NCI-H748 treated with DMSO at 0.1 percent for 48 hours (cell line): ENCODE measurements at regions not wholly inside any gene's neighbourhood (a gene's known extent, or its start where the extent isn't known, plus 50 kb on each side); places are given as distances from the start of the nearest gene placed in this dataset.
A peak's percentile ranks its signal among the peaks of the same experiment; 100 is the strongest.

Experiments used
- DNase-seq: peaks from one replicate; lab custom pipeline; 2025; lab: John Stamatoyannopoulos, UW

DNA sequence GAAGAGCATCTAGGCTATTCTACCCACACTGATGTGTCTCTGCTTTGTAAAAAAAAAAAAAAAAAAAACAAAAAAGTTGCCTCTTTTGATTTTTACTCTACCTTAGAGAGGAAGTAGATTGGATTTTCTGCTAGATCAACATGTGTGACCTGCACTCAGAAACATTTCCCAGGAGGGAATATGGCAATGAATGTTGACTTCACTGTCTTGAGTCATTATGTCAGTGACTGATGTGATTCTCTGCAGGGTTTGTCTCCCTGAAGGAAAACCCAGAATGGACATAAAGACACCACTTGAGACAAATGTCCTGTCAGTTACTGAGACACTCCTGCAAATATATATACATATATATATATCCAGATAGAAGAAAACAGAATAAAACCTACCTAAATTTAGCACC is 370.3 kb downstream of the BMPER start:
- no peak for DNase-seq

GRCh38 chr7:34277016-34277802 is 371.9 kb downstream of the BMPER start:
- DNase-seq, result no peak

- DNase-seq, result no peak
Observed at GRCh38 chr7:34277803-34278199, 372.5 kb downstream of the BMPER start.

DNA sequence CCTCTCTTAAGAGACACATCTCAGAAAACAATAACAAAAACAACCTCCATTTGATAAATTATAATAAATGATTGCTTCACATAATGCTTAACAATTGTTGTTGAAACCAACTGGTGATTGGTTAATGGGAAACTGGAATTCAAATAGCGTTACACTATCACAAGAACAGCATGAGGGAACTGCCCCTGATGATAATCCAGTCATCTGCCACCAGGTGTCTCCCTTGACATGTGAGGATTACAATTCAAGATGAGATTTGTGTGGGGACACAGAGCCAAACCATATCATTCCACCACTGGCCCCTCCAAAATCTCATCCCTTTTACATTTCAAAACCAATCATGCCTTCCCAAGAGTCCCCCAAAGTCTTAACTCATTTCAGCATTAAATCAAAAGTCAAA is 375.9 kb downstream of the BMPER start:
- no peak for DNase-seq

GRCh38 chr7:34282271-34282670 is 375.7 kb upstream of the NPSR1 start:
- DNase-seq, result no peak

DNA sequence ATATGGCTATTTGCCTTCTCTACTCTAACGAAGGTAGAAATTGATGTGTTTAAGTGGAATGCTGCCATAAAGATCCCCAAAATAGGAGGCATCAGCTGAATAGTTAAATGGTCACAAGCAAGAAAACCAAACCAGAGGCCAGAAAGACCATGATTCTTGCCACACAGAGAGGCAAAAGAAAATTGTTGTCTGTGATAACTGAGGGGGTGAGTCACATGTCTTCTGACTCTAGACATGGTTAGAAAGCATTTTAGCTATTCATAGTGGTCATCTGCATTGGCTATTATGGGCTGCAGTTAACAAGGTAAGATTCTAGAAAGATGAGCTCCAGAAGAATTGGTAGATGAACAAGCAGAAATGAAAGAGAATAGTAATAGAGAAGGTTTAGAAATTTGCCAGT is 361.4 kb upstream of the NPSR1 start:
- no peak for DNase-seq

DNA sequence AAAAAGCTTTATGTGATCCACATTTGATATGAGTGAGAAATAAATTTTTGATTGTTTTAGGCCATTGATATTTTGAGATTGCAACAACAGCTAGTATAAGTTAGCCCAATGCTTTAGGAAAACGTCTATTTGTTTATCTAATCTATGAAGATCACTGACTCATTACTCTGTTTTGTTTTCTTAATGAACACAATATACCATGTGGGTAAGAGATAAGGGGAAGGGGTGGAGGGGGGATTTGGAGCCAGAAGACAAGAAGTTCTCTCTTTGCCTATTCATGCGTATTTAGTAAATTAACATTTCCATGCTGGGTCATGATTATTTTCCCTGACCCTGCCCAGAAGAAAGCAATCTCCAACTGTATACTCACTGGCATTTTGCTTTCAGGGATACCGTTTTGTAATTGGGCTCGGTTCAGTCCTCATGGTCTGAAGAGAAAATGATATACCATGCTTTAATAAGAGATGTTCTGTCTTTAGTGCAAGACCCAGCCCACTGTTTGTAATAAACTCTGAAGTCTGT is 359.5 kb upstream of the NPSR1 start:
- DNase-seq, result no peak

- DNase-seq, result no peak
Observed at GRCh38 chr7:34299066-34299465, 359.0 kb upstream of the NPSR1 start.

- DNase-seq, result no peak
Observed at GRCh38 chr7:34307540-34307939, 350.5 kb upstream of the NPSR1 start.

- no peak for DNase-seq
Observed at GRCh38 chr7:34308595-34308994, 349.4 kb upstream of the NPSR1 start.

GRCh38 chr7:34309116-34309515 is 348.9 kb upstream of the NPSR1 start:
- DNase-seq, result no peak

DNA sequence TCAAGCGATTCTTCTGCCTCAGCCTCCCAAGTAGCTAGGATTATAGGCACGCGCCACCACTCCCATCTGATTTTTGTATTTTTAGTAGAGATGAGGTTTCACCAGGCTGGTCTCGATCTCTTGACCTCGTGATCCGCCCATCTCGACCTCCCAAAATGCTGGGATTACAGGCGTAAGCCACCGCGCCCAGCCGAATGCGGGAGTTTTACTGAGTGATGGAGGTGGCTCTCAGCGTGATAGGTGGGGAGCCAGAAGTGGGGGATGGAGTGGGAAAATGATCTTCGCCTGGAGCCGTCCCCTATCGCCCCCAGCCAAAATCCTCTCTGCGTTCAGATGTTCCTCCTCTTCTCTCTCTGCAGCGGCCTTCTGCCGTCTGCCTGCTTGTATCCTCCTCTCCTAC is 348.4 kb upstream of the NPSR1 start:
- no peak for DNase-seq

- no peak for DNase-seq
Observed at GRCh38 chr7:34311591-34311990, 346.4 kb upstream of the NPSR1 start.

GRCh38 chr7:34312624-34313023 is 345.4 kb upstream of the NPSR1 start:
- DNase-seq, result no peak

- DNase-seq, result no peak
Observed at GRCh38 chr7:34313289-34313688, 344.7 kb upstream of the NPSR1 start.

DNA sequence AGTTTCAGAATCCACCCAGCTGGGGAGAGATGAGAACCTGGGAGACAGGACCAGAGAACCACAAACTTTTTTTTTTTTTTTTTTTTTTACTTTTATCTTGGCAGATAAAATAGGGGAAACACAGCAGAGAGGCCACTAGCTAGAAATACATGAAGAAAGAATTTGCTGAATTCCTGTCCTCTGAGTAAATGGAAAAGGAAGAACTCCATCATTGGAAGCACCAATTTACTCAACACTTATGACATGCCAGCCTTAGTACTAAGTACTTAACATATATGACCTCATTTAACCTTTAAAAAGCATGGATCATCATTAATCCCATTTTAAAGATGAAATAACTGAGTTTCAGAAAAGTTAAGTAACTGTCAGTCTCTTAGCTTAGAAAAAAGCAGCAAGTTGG is 343.0 kb upstream of the NPSR1 start:
- no peak for DNase-seq

DNA sequence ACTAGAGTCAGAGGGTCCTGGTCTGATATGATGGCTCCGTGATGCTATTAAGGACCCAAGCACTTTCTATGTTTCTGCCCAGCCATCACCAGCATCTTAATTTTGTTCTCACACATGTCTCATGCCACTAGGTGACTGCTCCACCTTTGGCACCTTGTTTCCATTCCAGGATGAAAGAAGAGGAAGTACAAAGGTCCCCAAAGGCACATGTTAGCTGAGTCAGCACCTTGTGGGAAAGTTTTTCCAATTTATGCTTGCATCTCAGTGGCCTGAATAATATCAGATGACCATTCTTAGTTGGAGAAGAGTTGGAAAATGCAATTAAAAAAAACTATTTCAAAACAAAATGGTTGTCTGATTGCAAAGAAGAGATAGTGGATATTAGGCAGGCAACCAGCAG is 341.0 kb upstream of the NPSR1 start:
- DNase-seq, result no peak

DNA sequence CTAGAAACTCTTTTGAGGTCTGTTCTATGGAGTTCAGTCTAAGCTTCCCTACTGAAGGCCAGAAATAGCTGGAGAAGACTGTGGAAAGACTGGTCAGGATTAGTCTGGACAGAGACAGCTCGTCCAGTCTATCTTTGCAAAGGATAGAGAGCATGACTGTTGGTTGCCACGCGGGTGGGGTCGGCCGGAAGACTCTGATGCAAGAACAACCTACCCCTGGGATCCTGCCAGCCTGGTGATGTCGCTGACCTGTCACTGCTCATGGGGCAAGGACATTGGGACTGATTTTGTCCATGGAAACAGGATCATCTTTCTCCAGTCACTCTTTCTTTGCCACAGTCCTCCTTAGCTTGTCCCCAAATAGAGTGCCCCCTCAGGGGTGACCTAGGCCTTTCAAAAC is 337.6 kb upstream of the NPSR1 start:
- no peak for DNase-seq

DNA sequence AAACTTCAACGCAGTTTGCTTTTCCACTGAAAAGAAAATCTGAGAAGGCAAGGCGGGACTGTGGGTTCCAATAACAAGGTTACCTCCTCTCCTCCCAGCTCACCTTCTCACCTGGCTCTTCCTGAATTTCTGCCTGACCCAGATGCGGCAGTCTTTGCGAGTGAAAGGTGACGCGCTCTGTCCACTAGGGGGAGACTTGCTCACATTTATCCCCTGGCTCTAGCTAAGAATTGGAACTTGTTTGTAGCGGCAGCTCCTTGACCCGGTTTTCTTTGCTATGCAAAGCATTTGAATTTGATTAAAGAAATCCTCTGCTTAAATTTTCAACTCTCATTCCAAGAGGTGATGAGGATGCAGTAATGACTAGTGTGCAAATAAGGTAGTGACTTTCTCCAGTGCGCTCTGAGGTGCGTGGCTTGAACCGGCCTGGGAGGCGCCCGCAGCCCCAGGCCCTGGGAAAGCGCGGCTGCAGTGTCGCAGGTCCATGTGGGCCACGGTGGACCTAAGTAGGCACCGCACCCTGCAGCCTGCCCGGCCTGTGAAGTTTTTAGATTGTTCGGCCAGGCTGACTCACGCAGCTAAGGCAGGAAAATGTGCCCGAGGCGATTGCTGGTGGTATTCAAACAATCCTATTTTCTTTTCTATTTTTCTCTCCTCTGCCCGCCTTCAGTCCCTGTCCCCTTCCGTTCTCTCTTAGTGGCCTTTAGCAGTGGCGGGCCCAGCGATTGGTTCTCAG is 336.9 kb upstream of the NPSR1 start:
- DNase-seq, result peak; percentile 23

GRCh38 chr7:34322841-34323240 is 335.2 kb upstream of the NPSR1 start:
- DNase-seq, result no peak

DNA sequence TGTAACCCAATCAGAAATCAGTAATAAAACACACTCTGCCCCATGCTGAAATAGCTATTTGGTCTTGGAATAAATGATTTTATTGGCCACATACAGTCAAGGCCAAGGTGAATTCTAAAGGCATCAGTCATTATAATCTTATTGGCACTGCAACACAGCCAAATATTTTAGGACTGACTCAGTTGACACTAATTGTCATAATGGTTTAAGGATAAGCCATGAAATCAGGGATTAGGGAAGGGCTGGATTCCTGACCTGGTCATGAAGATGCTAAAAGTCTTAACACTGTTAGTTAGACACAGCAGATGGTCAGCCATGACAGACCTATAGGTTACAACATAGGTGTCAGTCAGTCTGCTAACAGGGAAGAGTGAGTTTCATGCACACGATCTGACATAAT is 330.3 kb upstream of the NPSR1 start:
- no peak for DNase-seq

- no peak for DNase-seq
Observed at GRCh38 chr7:34330308-34330707, 327.7 kb upstream of the NPSR1 start.

GRCh38 chr7:34331102-34331501 is 326.9 kb upstream of the NPSR1 start:
- DNase-seq, result no peak
